ENCODE measurements at regions not wholly inside any gene's neighbourhood (a gene's known extent, or its start where the extent isn't known, plus 50 kb on each side); places are given as distances from the start of the nearest gene placed in this dataset.

DNA sequence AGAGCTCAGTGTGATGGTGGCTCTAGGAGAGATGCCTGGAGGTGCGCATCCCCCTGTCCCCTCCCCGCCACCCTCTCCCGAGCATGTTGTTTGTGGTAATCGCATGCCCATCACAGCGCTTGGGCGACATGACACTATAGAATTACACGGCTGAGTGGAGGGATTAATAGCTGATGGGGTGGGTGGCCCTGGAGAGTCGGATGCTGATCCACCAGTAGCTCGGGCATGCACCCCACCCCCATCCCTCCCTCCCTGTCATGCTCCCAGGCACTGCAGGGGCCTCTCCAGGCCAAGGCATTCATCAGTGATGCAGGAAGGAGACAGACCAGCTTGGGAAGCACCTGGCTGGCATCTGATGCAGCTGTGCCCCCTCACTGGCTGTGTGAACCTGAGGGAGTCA is 159.0 kb upstream of the IGSF21 start:
- 88% methylated on average over 8 of the region's 9 CpGs; no CpG with 5 or more reads in 1 of the 2 experiments for WGBS, 2 experiments (ENCODE audit: extremely low coverage in 1 of 2, insufficient coverage in 1 of 2, insufficient read length in 1 of 2, insufficient replicate concordance in 2 of 2, low coverage in 1 of 2, low lambda C conversion rate in 2 of 2, missing lambda C conversion rate in 1 of 2)
- FAIRE-seq (no peak), DNase-seq (ENCODE audit: low read depth in 1 of 2, low spot score in 2 of 2) (no peak)
- H3K79me2 ChIP-seq (ENCODE audit: control insufficient read depth in 1 of 2, insufficient read depth in 2 of 2, low read length in 2 of 2) = no peaks in the 10 kb centered on the region
- no peak overlapping the region for H3K9ac ChIP-seq (replicated peaks in 1 of 4; ENCODE audit: extremely low read depth in 1 of 4, low read depth in 3 of 4, low read length in 3 of 4)
- no peak overlapping the region for H3K4me3 ChIP-seq (ENCODE audit: extremely low read depth in 1 of 4, insufficient read depth in 2 of 4, low read depth in 3 of 4, low read length in 4 of 4)
- H4K5ac ChIP-seq (ENCODE audit: insufficient read length, low read depth, low read length) = no peak overlapping the region
- H3K56ac ChIP-seq (replicated peaks; ENCODE audit: insufficient read length, low read depth, low read length) = no peak overlapping the region
- CTCF ChIA-PET (ENCODE audit: partially characterized antibody) = interaction anchor here (0.5 to 1.6 kb wide), 10 partner anchors 8 to 649 kb away, joined by 3 to 8 read pairs (median 4); no protein-coding TSS in a partner anchor
- no peak overlapping the region for H4K91ac ChIP-seq (replicated peaks; ENCODE audit: insufficient read length, low read length)
- no peak overlapping the region for H2AFZ ChIP-seq (ENCODE audit: low read length)
- H3K23ac ChIP-seq (ENCODE audit: insufficient read length) = no peak overlapping the region
- no peak overlapping the region for H2BK5ac ChIP-seq (ENCODE audit: low read depth, low read length)
- no peak overlapping the region for H2BK12ac ChIP-seq (ENCODE audit: low read depth, low read length)
- H3K4me2 ChIP-seq (ENCODE audit: insufficient read depth in 1 of 2, low read depth in 2 of 2, low read length in 2 of 2) = no peak overlapping the region
- no peaks in the 10 kb centered on the region; a peak in 1 of 7 replicates for H3K27me3 ChIP-seq (replicated peaks in 1 of 4; ENCODE audit: control insufficient read depth in 3 of 4, extremely low read depth in 1 of 4, insufficient read depth in 3 of 4, low read length in 3 of 4)
- H3K23me2 ChIP-seq (ENCODE audit: low read depth, low read length) = peaks cover 2% of the 10 kb centered on the region; the same call in 1 of the 2 replicates
- H3K4me1 ChIP-seq (replicated peaks in 1 of 4; ENCODE audit: control insufficient read depth in 3 of 4, insufficient read depth in 4 of 4, low read length in 3 of 4) = peaks cover 0 to 6% (median 0%) of the 10 kb centered on the region in 4 experiments; a peak in 4 of 7 replicates
- H3K4ac ChIP-seq (replicated peaks; ENCODE audit: insufficient read length, low read depth, low read length) = no peak overlapping the region
- no peak overlapping the region for H2BK15ac ChIP-seq (ENCODE audit: low read length)
- no peaks in the 10 kb centered on the region for H3K9me3 ChIP-seq (ENCODE audit: insufficient read depth in 2 of 2, low read depth in 1 of 2, low read length in 1 of 2)
- POLR2A ChIA-PET (ENCODE audit: partially characterized antibody) = no interaction called here
- no peaks in the 10 kb centered on the region for H3K36me3 ChIP-seq (ENCODE audit: control insufficient read depth in 2 of 4, insufficient read depth in 4 of 4, low read length in 3 of 4)
- H2BK20ac ChIP-seq (ENCODE audit: low read length) = 0 out of 2 replicates have a peak overlapping the region, but pooled peaks have one; percentile 87
- no peaks in the 10 kb centered on the region for H3K79me1 ChIP-seq (ENCODE audit: low read depth, low read length)
- no peaks in the 10 kb centered on the region for H4K20me1 ChIP-seq (replicated peaks in 1 of 2; ENCODE audit: control insufficient read depth in 1 of 2, insufficient read depth in 2 of 2, low read length in 2 of 2)
- no peak overlapping the region for H2BK120ac ChIP-seq (replicated peaks; ENCODE audit: low read depth, low read length)
- no peak overlapping the region for H4K8ac ChIP-seq (ENCODE audit: extremely low read depth, insufficient read depth, low read length)
- no peak overlapping the region for H3K14ac ChIP-seq (ENCODE audit: insufficient read length)
- H3K27ac ChIP-seq (ENCODE audit: low read depth, low read length) = no peak overlapping the region
- no peak overlapping the region for H2AK5ac ChIP-seq (ENCODE audit: low read depth, low read length)
- no peak overlapping the region for H3K18ac ChIP-seq (ENCODE audit: extremely low read depth, low read length)
- TF ChIP-seq E2F6 (IDR thresholded peaks at IDR 0.05) (no peak), SP4 (IDR thresholded peaks at IDR 0.05; ENCODE audit: low read length) (no peak), GTF2F1 (IDR thresholded peaks at IDR 0.05; ENCODE audit: borderline replicate concordance, low read depth, low read length) (no peak), CEBPB (IDR thresholded peaks at IDR 0.05; ENCODE audit: low read depth, low read length) (no peak), SP2 (IDR thresholded peaks at IDR 0.05; ENCODE audit: low read length) (no peak), ZNF274 (IDR thresholded peaks at IDR 0.05; ENCODE audit: borderline replicate concordance, extremely low read depth, low read length) (no peak), USF2 (IDR thresholded peaks at IDR 0.05; ENCODE audit: low read length) (no peak), EGR1 (IDR thresholded peaks at IDR 0.05; ENCODE audit: borderline replicate concordance, low read depth, low read length) (no peak), TEAD4 (IDR thresholded peaks at IDR 0.05; ENCODE audit: low read depth, low read length) (no peak), NANOG (IDR thresholded peaks at IDR 0.05; ENCODE audit: insufficient read depth, low read depth, low read length, poor library complexity, severe bottlenecking) (no peak)
- TF ChIP-seq, protein P1, sequence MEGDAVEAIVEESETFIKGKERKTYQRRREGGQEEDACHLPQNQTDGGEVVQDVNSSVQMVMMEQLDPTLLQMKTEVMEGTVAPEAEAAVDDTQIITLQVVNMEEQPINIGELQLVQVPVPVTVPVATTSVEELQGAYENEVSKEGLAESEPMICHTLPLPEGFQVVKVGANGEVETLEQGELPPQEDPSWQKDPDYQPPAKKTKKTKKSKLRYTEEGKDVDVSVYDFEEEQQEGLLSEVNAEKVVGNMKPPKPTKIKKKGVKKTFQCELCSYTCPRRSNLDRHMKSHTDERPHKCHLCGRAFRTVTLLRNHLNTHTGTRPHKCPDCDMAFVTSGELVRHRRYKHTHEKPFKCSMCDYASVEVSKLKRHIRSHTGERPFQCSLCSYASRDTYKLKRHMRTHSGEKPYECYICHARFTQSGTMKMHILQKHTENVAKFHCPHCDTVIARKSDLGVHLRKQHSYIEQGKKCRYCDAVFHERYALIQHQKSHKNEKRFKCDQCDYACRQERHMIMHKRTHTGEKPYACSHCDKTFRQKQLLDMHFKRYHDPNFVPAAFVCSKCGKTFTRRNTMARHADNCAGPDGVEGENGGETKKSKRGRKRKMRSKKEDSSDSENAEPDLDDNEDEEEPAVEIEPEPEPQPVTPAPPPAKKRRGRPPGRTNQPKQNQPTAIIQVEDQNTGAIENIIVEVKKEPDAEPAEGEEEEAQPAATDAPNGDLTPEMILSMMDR (IDR thresholded peaks at IDR 0.05; ENCODE audit: control extremely low read depth in 1 of 3, insufficient read depth in 1 of 3, low read depth in 1 of 3, low read length in 3 of 3) = no peak
